SK-N-SH treated with all-trans-retinoic acid at 6 μM for 48 hours (cell line): ENCODE measurements at regions not wholly inside any gene's neighbourhood (a gene's known extent, or its start where the extent isn't known, plus 50 kb on each side); places are given as distances from the start of the nearest gene placed in this dataset.

Experiments used
- ATAC-seq: fragments of 200-7000 bp; cut with Tn5 transposase; 3 replicates; pipeline ENCODE4 v1.9.1; 2020; ENCODE audit warnings: mild to moderate bottlenecking, moderate library complexity
- ARNTL ChIP-seq: fragments of 450-650 bp; formaldehyde crosslinking; IDR thresholded peaks from 2 replicates; pipeline ENCODE4 v1.5.0; 2020; ENCODE audit warnings: low read depth, mild to moderate bottlenecking, moderate library complexity, borderline replicate concordance
- BACH2 ChIP-seq: fragments of 250-450 bp; sonication (Bioruptor Pico); IDR thresholded peaks from 2 replicates; pipeline ENCODE4 v1.9.0; 2021; ENCODE audit warnings: mild to moderate bottlenecking, borderline replicate concordance
- CREB5 ChIP-seq: fragments of 250-450 bp; sonication (Bioruptor Pico); IDR thresholded peaks from 2 replicates; pipeline ENCODE4 v1.5.1; 2020; ENCODE audit warnings: low read depth, mild to moderate bottlenecking, moderate library complexity
- CSDC2 ChIP-seq: fragments of 250-450 bp; sonication (Bioruptor Pico); IDR thresholded peaks from 2 replicates; pipeline ENCODE4 v1.5.0; 2020; ENCODE audit warnings: mild to moderate bottlenecking, moderate library complexity
- CSRNP3 ChIP-seq: fragments of 250-450 bp; sonication (Bioruptor Pico); IDR thresholded peaks from 2 replicates; pipeline ENCODE4 v1.5.1; 2021; ENCODE audit warnings: mild to moderate bottlenecking, moderate library complexity
- ESRRG ChIP-seq: fragments of 250-450 bp; sonication (Bioruptor Pico); IDR thresholded peaks from 2 replicates; pipeline ENCODE4 v1.6.1; 2021; ENCODE audit warnings: mild to moderate bottlenecking
- GLIS3 ChIP-seq: fragments of 250-450 bp; sonication (Bioruptor Pico); IDR thresholded peaks from 2 replicates; pipeline ENCODE4 v1.5.0; 2020; ENCODE audit warnings: mild to moderate bottlenecking, moderate library complexity
- ISL1 ChIP-seq: fragments of 250-450 bp; sonication (Bioruptor Pico); IDR thresholded peaks from 2 replicates; pipeline ENCODE4 v2.1.2; 2022; ENCODE audit warnings: mild to moderate bottlenecking, moderate library complexity
- OSR1 ChIP-seq: fragments of 250-450 bp; sonication (Bioruptor Pico); IDR thresholded peaks from 2 replicates; pipeline ENCODE4 v1.8.0; 2022; ENCODE audit warnings: moderate library complexity, mild to moderate bottlenecking, inconsistent platforms
- PATZ1 ChIP-seq: fragments of 250-450 bp; sonication (Bioruptor Pico); IDR thresholded peaks from 2 replicates; pipeline ENCODE4 v1.8.0; 2020; ENCODE audit warnings: mild to moderate bottlenecking, moderate library complexity, borderline replicate concordance
- POU6F1 ChIP-seq: fragments of 250-450 bp; sonication (Bioruptor Pico); IDR thresholded peaks from 2 replicates; pipeline ENCODE4 v1.8.0; 2021; ENCODE audit warnings: low read depth, mild to moderate bottlenecking, moderate library complexity, borderline replicate concordance
- PPARA ChIP-seq: fragments of 250-450 bp; sonication (Bioruptor Pico); IDR thresholded peaks from 2 replicates; pipeline ENCODE4 v1.5.0; 2020; ENCODE audit warnings: mild to moderate bottlenecking, borderline replicate concordance
- RARB ChIP-seq: fragments of 250-450 bp; sonication (Bioruptor Pico); IDR thresholded peaks from 2 replicates; pipeline ENCODE4 v1.8.0; 2021; ENCODE audit warnings: mild to moderate bottlenecking, moderate library complexity
- SNAI2 ChIP-seq: fragments of 250-450 bp; sonication (Bioruptor Pico); IDR thresholded peaks from 2 replicates; pipeline ENCODE4 v1.5.0; 2020; ENCODE audit warnings: mild to moderate bottlenecking, moderate library complexity
- TCF4 ChIP-seq: fragments of 250-450 bp; sonication (Bioruptor Pico); IDR thresholded peaks from 2 replicates; pipeline ENCODE4 v1.8.0; 2021; ENCODE audit warnings: mild to moderate bottlenecking, moderate library complexity, borderline replicate concordance
- TOX ChIP-seq: fragments of 250-450 bp; sonication (Bioruptor Pico); IDR thresholded peaks from 2 replicates; pipeline ENCODE4 v1.8.0; 2021; ENCODE audit warnings: mild to moderate bottlenecking, moderate library complexity, borderline replicate concordance
- TSHZ2 ChIP-seq: fragments of 250-450 bp; sonication (Bioruptor Pico); IDR thresholded peaks from 2 replicates; pipeline ENCODE4 v1.5.0; 2020; ENCODE audit warnings: mild to moderate bottlenecking, moderate library complexity
- ZC3H10 ChIP-seq: fragments of 250-450 bp; sonication (Bioruptor Pico); IDR thresholded peaks from 2 replicates; pipeline ENCODE4 v1.5.1; 2021; ENCODE audit warnings: mild to moderate bottlenecking, moderate library complexity
- ZFP3 ChIP-seq: fragments of 250-450 bp; sonication (Bioruptor Pico); IDR thresholded peaks from 2 replicates; pipeline ENCODE4 v1.5.0; 2020; ENCODE audit warnings: mild to moderate bottlenecking, moderate library complexity
- ZFP30 ChIP-seq: fragments of 450-650 bp; formaldehyde crosslinking; IDR thresholded peaks from 2 replicates; pipeline ENCODE4 v1.5.0; 2022; ENCODE audit warnings: mild to moderate bottlenecking, moderate library complexity
- ZNF70 ChIP-seq: fragments of 450-650 bp; formaldehyde crosslinking; IDR thresholded peaks from 2 replicates; pipeline ENCODE4 v1.5.0; 2020; ENCODE audit warnings: mild to moderate bottlenecking, moderate library complexity
- ZNF8 ChIP-seq: fragments of 450-650 bp; formaldehyde crosslinking; IDR thresholded peaks from 2 replicates; pipeline ENCODE4 v1.5.0; 2020; ENCODE audit warnings: mild to moderate bottlenecking, moderate library complexity

GRCh38 chr4:120435179-120435578 lies 368.5 kb upstream of the MAD2L1 start:
- TF ChIP-seq ESRRG (CRISPR knock-in tag): no peak
- no peak for TF ChIP-seq CSDC2 (CRISPR knock-in tag)
- no peak for TF ChIP-seq ZFP30 (CRISPR knock-in tag)
- TF ChIP-seq ISL1 (CRISPR knock-in tag): no peak
- no peak for TF ChIP-seq BACH2 (CRISPR knock-in tag)
- no peak for TF ChIP-seq GLIS3 (CRISPR knock-in tag)
- TF ChIP-seq, all 23 proteins: peak for 0
- no peak for ATAC-seq

- TF ChIP-seq CREB5 (CRISPR knock-in tag) (no peak), ZFP30 (CRISPR knock-in tag) (no peak), POU6F1 (CRISPR knock-in tag) (no peak), CSRNP3 (CRISPR knock-in tag) (no peak), ZNF70 (no peak), ARNTL (CRISPR knock-in tag) (no peak), PPARA (CRISPR knock-in tag) (no peak), ISL1 (CRISPR knock-in tag) (no peak), PATZ1 (CRISPR knock-in tag) (no peak), SNAI2 (CRISPR knock-in tag) (no peak), ZC3H10 (CRISPR knock-in tag) (no peak), ZFP3 (no peak), BACH2 (CRISPR knock-in tag) (no peak), TCF4 (CRISPR knock-in tag) (no peak), RARB (CRISPR knock-in tag) (no peak)
- no peak for ATAC-seq
Observed at GRCh38 chr4:120434756-120435155, 368.1 kb upstream of the MAD2L1 start.

GRCh38 chr4:120432301-120432860 lies 365.7 kb upstream of the MAD2L1 start:
- no peak for ATAC-seq
- no peak for TF ChIP-seq CREB5 (CRISPR knock-in tag)
- TF ChIP-seq ZFP30 (CRISPR knock-in tag): no peak
- no peak for TF ChIP-seq ARNTL (CRISPR knock-in tag)
- TF ChIP-seq CSDC2 (CRISPR knock-in tag): no peak
- no peak for TF ChIP-seq BACH2 (CRISPR knock-in tag)
- no peak for TF ChIP-seq ZC3H10 (CRISPR knock-in tag)

GRCh38 chr4:120431180-120431579 lies 364.5 kb upstream of the MAD2L1 start:
- no peak for ATAC-seq

More at GRCh38 chr4:120431180-120431579, 364.5 kb upstream of the MAD2L1 start:
- no peak for TF ChIP-seq ESRRG (CRISPR knock-in tag)
- no peak for TF ChIP-seq CREB5 (CRISPR knock-in tag)
- no peak for TF ChIP-seq ISL1 (CRISPR knock-in tag)
- no peak for TF ChIP-seq TOX (CRISPR knock-in tag)
- no peak for TF ChIP-seq SNAI2 (CRISPR knock-in tag)
- TF ChIP-seq TSHZ2: no peak
- no peak for TF ChIP-seq ZNF8 (CRISPR knock-in tag)
- TF ChIP-seq OSR1 (CRISPR knock-in tag): no peak
- TF ChIP-seq PATZ1 (CRISPR knock-in tag): no peak
- no peak for TF ChIP-seq ZNF70
